ENCODE measurements at regions not wholly inside any gene's neighbourhood (a gene's known extent, or its start where the extent isn't known, plus 50 kb on each side); places are given as distances from the start of the nearest gene placed in this dataset.

- no peak overlapping the region for H2AFZ ChIP-seq (ENCODE audit: insufficient read depth, low read depth, low read length, poor library complexity, severe bottlenecking)
- H3K4me2 ChIP-seq (replicated peaks; ENCODE audit: low read depth, low read length, poor library complexity, severe bottlenecking) = no peak overlapping the region
- H3K79me2 ChIP-seq (ENCODE audit: control insufficient read depth, insufficient read depth, low read length) = no peaks in the 10 kb centered on the region
- H3K4me1 Mint-ChIP-seq = no peaks in the 10 kb centered on the region
- ChIA-PET CTCF (interaction anchor here (1.5 kb wide), 1 partner anchor 45 kb away, joined by 3 read pairs; no protein-coding TSS in a partner anchor), POLR2A (no interaction called here)
- H3K27ac Mint-ChIP-seq = no peak overlapping the region
- H3K36me3 ChIP-seq (replicated peaks in 1 of 2; ENCODE audit: control extremely low read depth in 1 of 2, control insufficient read depth in 1 of 2, extremely low read depth in 1 of 2, insufficient read depth in 2 of 2, low read length in 1 of 2) = no peaks in the 10 kb centered on the region
- H3K9ac ChIP-seq (ENCODE audit: low read length) = no peak overlapping the region
- no peaks in the 10 kb centered on the region for H4K20me1 ChIP-seq (ENCODE audit: control insufficient read depth, insufficient read depth, low read length, poor library complexity, severe bottlenecking)
- DNase-seq (no peak), ATAC-seq (ENCODE audit: low read depth) (no peak)
- no peaks in the 10 kb centered on the region for H3K9me3 Mint-ChIP-seq (ENCODE audit: insufficient read depth)
- WGBS (ENCODE audit: insufficient coverage) = 85% methylated on average over 7 of the region's 10 CpGs
- TF ChIP-seq, protein P1, sequence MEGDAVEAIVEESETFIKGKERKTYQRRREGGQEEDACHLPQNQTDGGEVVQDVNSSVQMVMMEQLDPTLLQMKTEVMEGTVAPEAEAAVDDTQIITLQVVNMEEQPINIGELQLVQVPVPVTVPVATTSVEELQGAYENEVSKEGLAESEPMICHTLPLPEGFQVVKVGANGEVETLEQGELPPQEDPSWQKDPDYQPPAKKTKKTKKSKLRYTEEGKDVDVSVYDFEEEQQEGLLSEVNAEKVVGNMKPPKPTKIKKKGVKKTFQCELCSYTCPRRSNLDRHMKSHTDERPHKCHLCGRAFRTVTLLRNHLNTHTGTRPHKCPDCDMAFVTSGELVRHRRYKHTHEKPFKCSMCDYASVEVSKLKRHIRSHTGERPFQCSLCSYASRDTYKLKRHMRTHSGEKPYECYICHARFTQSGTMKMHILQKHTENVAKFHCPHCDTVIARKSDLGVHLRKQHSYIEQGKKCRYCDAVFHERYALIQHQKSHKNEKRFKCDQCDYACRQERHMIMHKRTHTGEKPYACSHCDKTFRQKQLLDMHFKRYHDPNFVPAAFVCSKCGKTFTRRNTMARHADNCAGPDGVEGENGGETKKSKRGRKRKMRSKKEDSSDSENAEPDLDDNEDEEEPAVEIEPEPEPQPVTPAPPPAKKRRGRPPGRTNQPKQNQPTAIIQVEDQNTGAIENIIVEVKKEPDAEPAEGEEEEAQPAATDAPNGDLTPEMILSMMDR (IDR thresholded peaks at IDR 0.05) = no peak
- TF ChIP-seq EZH2 (IDR thresholded peaks at IDR 0.05; ENCODE audit: borderline replicate concordance, insufficient read depth, low read depth, low read length, poor library complexity, severe bottlenecking) = no peak
- H3K4me1 ChIP-seq (ENCODE audit: control insufficient read depth in 2 of 2, insufficient read depth in 2 of 2, low read length in 2 of 2) = no peaks in the 10 kb centered on the region
- H3K4me3 Mint-ChIP-seq = no peak overlapping the region
- no peaks in the 10 kb centered on the region for H3K27me3 ChIP-seq (replicated peaks in 1 of 4; ENCODE audit: control extremely low read depth in 1 of 4, control insufficient read depth in 3 of 4, insufficient read depth in 4 of 4, low read length in 3 of 4)
- intact Hi-C loops (cut with micrococcal nuclease) = no loop called here
- H3K27me3 Mint-ChIP-seq = peaks cover 4% of the 10 kb centered on the region
- no peak overlapping the region for H3K27ac ChIP-seq (ENCODE audit: low read length in 2 of 2)
- H3K4me3 ChIP-seq (ENCODE audit: control extremely low read depth in 1 of 5, extremely low read depth in 1 of 5, insufficient read depth in 1 of 5, low read depth in 2 of 5, low read length in 4 of 5) = no peak overlapping the region
- peaks cover 0 to 7% (median 0%) of the 10 kb centered on the region in 3 donors for H3K9me3 ChIP-seq (ENCODE audit: control extremely low read depth in 1 of 3, control insufficient read depth in 2 of 3, insufficient read depth in 1 of 3, low read length in 2 of 3)
Measured at GRCh38 chr3:139157161-139157932, 112.7 kb upstream of the PRR23C start.

GRCh38 chr3:139159356-139159755, 114.7 kb upstream of the PRR23C start:
- ATAC-seq (ENCODE audit: low read depth) (no peak), DNase-seq (no peak)
- Mint-ChIP-seq H3K4me3 (no peak overlapping the region), H3K4me1 (no peaks in the 10 kb centered on the region), H3K9me3 (ENCODE audit: insufficient read depth) (no peaks in the 10 kb centered on the region), H3K27ac (no peak overlapping the region), H3K27me3 (peaks cover 3% of the 10 kb centered on the region)
- Histone ChIP-seq H3K4me1 (ENCODE audit: control insufficient read depth in 2 of 2, insufficient read depth in 2 of 2, low read length in 2 of 2) (no peaks in the 10 kb centered on the region), H4K20me1 (ENCODE audit: control insufficient read depth, insufficient read depth, low read length, poor library complexity, severe bottlenecking) (no peaks in the 10 kb centered on the region), H3K9me3 (ENCODE audit: control extremely low read depth in 1 of 3, control insufficient read depth in 2 of 3, insufficient read depth in 1 of 3, low read length in 2 of 3) (peaks cover 0 to 7% (median 0%) of the 10 kb centered on the region in 3 donors), H3K27ac (ENCODE audit: low read length in 2 of 2) (no peak overlapping the region), H2AFZ (ENCODE audit: insufficient read depth, low read depth, low read length, poor library complexity, severe bottlenecking) (no peak overlapping the region), H3K9ac (ENCODE audit: low read length) (no peak overlapping the region), H3K4me3 (ENCODE audit: control extremely low read depth in 1 of 5, extremely low read depth in 1 of 5, insufficient read depth in 1 of 5, low read depth in 2 of 5, low read length in 4 of 5) (no peak overlapping the region), H3K4me2 (replicated peaks; ENCODE audit: low read depth, low read length, poor library complexity, severe bottlenecking) (no peak overlapping the region), H3K79me2 (ENCODE audit: control insufficient read depth, insufficient read depth, low read length) (no peaks in the 10 kb centered on the region), H3K36me3 (replicated peaks in 1 of 2; ENCODE audit: control extremely low read depth in 1 of 2, control insufficient read depth in 1 of 2, extremely low read depth in 1 of 2, insufficient read depth in 2 of 2, low read length in 1 of 2) (no peaks in the 10 kb centered on the region), H3K27me3 (replicated peaks in 1 of 4; ENCODE audit: control extremely low read depth in 1 of 4, control insufficient read depth in 3 of 4, insufficient read depth in 4 of 4, low read length in 3 of 4) (no peaks in the 10 kb centered on the region)
- TF ChIP-seq, protein P1 (IDR thresholded peaks at IDR 0.05) = no peak
- no peak for TF ChIP-seq EZH2 (IDR thresholded peaks at IDR 0.05; ENCODE audit: borderline replicate concordance, insufficient read depth, low read depth, low read length, poor library complexity, severe bottlenecking)
- intact Hi-C loops (cut with micrococcal nuclease) = no loop called here
- ChIA-PET POLR2A (no interaction called here), CTCF (no interaction called here)
- 0% methylated on average over 1 of the region's 3 CpGs for WGBS (ENCODE audit: insufficient coverage)

All from B cell (primary cell).